ENCODE measurements at regions not wholly inside any gene's neighbourhood (a gene's known extent, or its start where the extent isn't known, plus 50 kb on each side); places are given as distances from the start of the nearest gene placed in this dataset.
A peak's percentile ranks its signal among the peaks of the same experiment; 100 is the strongest.
"Not testable (repeated sequence)": the region's sequence is repeated elsewhere in the genome, so short reads cannot be mapped to it uniquely, and the experiment has no call there.

DNA sequence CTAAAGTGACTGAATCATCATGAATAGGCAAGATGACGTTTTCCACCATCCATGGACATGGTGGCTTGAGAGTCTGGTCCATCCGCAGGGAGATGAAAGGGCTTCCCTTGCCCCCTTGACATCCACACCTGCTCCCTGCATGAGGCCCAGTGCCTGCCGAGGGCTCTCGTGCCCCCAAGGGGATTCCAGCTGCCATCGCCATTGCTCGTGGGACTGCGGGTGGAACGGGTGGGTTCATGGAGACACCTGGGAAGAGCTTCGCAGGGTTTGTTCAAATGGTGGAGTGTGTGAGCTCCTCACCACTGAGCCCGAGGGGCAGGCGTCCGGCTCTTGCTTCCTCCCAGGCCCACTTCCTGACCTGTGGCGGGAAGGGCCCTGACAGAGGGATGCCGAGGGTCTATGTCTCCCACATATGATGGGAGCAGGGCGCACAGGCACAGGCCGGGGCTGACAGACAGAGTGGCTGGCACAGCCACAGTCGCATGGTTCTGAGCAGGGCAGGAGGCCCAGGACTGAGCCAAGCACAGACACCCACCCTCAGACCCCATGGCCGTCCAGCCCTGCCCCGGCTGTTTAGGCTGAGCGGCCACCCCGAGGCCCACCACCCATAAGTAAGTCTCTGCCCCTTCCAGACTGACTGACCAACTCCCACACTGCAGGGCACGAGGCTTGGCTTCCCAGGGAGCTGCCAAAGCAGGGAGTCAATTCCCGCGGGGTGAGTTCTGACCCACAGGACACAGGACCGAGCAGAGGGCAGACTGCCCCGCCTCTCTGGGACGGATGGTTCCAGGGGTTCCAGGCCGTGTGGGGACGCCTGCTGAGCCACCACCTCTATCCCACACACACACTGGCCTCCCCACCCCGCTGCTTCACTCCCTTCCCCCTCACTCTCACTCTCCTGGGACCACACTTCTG is 70.0 kb upstream of the PPP1R26 start (continued):
- TF ChIP-seq, protein P1, sequence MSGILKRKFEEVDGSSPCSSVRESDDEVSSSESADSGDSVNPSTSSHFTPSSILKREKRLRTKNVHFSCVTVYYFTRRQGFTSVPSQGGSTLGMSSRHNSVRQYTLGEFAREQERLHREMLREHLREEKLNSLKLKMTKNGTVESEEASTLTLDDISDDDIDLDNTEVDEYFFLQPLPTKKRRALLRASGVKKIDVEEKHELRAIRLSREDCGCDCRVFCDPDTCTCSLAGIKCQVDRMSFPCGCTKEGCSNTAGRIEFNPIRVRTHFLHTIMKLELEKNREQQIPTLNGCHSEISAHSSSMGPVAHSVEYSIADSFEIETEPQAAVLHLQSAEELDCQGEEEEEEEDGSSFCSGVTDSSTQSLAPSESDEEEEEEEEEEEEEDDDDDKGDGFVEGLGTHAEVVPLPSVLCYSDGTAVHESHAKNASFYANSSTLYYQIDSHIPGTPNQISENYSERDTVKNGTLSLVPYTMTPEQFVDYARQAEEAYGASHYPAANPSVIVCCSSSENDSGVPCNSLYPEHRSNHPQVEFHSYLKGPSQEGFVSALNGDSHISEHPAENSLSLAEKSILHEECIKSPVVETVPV (CRISPR knock-in tag; IDR thresholded peaks at IDR 0.05): no peak

DNA sequence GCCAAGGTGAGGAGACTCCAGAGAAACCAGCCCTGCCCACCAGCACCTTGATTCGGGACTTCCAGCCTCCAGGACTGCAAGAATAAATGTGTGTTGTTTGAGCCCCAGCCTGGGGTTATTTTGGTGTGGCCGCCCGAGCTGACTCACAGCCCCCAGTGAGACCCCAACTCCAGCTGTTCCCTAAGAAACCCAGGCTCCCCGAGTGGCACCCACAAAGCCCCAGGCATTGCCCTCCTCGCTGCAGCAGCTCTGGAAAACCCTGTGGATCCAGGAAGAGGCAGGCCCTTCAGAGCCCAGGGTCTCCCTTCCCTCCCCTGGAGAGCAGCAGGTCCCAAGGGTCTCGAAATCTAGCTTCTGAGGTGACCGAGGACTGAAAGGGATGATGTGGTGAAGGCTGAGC is 69.2 kb upstream of the PPP1R26 start:
- ATAC-seq: no peak
- no peak for TF ChIP-seq ISL1 (CRISPR knock-in tag; IDR thresholded peaks at IDR 0.05)
- TF ChIP-seq, protein P2, sequence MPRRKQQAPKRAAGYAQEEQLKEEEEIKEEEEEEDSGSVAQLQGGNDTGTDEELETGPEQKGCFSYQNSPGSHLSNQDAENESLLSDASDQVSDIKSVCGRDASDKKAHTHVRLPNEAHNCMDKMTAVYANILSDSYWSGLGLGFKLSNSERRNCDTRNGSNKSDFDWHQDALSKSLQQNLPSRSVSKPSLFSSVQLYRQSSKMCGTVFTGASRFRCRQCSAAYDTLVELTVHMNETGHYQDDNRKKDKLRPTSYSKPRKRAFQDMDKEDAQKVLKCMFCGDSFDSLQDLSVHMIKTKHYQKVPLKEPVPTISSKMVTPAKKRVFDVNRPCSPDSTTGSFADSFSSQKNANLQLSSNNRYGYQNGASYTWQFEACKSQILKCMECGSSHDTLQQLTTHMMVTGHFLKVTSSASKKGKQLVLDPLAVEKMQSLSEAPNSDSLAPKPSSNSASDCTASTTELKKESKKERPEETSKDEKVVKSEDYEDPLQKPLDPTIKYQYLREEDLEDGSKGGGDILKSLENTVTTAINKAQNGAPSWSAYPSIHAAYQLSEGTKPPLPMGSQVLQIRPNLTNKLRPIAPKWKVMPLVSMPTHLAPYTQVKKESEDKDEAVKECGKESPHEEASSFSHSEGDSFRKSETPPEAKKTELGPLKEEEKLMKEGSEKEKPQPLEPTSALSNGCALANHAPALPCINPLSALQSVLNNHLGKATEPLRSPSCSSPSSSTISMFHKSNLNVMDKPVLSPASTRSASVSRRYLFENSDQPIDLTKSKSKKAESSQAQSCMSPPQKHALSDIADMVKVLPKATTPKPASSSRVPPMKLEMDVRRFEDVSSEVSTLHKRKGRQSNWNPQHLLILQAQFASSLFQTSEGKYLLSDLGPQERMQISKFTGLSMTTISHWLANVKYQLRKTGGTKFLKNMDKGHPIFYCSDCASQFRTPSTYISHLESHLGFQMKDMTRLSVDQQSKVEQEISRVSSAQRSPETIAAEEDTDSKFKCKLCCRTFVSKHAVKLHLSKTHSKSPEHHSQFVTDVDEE (CRISPR knock-in tag; IDR thresholded peaks at IDR 0.05): no peak

DNA sequence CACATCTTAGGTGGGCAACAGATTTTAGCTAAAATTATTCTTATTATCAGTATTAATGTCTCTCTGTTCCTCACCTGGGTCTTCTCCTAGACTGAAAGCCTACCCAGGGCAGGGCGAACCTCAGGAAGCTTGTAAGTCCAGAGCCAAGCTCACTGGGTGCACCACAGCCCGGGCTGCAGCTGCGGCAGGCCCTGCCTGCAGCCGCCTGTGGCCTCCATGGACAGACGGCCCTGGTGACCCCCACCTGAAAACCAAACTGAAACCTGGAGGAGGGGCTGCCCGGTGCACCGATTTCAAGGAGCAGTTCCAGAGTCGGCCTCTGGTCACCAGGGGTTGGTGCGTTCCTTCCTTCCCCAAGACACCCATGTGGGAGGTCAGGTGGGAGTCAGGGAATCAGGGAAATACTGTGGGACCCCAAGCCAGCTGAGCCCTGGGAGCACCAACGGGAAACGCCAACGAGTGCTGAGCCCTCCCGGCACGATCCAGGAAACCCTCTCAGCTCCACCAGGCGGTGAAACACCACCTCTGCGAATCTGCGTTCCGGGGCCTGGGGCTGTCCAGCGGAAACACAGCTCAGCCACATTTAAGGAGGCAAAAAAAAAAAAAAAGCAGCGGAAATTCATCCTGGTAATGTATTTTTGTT is 68.6 kb upstream of the PPP1R26 start:
- ATAC-seq: no peak
- TF ChIP-seq ZNF8 (CRISPR knock-in tag; IDR thresholded peaks at IDR 0.05): no peak
- no peak for TF ChIP-seq OSR1 (CRISPR knock-in tag; IDR thresholded peaks at IDR 0.05)
- TF ChIP-seq, protein P3, sequence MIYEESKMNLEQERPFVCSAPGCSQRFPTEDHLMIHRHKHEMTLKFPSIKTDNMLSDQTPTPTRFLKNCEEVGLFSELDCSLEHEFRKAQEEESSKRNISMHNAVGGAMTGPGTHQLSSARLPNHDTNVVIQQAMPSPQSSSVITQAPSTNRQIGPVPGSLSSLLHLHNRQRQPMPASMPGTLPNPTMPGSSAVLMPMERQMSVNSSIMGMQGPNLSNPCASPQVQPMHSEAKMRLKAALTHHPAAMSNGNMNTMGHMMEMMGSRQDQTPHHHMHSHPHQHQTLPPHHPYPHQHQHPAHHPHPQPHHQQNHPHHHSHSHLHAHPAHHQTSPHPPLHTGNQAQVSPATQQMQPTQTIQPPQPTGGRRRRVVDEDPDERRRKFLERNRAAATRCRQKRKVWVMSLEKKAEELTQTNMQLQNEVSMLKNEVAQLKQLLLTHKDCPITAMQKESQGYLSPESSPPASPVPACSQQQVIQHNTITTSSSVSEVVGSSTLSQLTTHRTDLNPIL (CRISPR knock-in tag; IDR thresholded peaks at IDR 0.05; ENCODE audit: low read depth): no peak
- TF ChIP-seq, protein P2 (CRISPR knock-in tag; IDR thresholded peaks at IDR 0.05): no peak
- TF ChIP-seq CSDC2 (CRISPR knock-in tag; IDR thresholded peaks at IDR 0.05): no peak
- no peak for TF ChIP-seq ZNF565 (CRISPR knock-in tag; conservative IDR thresholded peaks at IDR 0.05; ENCODE audit: low read depth)

DNA sequence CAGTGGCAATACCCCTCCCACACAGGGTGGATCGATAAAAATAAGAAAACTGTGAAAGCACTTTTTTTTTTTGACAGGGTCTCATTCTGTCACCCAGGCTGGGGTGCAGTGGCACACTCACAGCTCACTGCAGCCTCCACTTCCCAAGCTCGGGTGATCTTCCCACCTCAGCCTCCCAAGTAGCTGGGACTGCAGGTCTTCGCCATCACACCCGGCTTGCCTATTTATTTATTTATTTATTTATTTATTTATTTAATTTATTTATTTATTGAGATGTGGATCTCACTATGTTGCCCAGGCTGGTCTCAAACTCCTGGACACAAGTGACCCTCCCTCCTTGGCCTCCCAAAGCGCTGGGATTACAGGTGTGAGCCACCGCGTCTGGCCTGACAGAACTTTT is 68.0 kb upstream of the PPP1R26 start:
- ATAC-seq: not testable (repeated sequence)

DNA sequence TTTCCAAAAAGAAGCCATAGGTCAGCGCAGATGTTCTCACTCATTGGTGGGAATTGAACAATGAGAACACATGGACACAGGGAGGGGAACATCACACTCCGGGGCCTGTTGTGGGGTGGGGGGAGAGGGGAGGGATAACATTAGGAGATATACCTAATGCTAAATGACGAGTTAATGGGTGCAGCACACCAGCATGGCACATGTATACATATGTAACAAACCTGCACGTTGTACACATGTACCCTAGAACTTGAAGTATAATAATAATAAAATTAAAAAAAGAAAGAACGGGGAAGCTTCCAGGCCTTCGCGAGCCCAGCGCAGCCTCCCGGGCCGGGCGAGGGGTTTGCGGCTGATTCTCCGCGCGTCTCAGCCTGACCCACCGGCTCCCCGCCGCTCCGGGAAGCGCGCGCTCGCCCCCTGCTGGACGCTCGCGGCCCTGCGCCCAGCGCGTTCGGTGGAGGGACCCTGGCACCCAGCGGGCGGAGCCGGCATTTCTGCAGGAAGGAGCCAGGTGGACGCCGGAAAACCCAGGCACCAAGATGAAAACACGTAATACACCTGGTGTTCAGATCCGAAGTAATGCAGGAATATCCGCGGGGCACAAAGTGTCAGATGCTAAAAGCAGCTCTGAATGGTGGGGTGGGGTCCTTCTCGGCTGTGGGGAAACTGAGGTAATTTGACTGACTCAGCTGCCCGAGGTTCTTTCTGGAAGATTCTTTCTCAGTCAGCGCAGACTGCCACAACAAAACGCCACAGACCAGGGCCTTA is 67.1 kb upstream of the PPP1R26 start:
- peak; percentile 98 for ATAC-seq

DNA sequence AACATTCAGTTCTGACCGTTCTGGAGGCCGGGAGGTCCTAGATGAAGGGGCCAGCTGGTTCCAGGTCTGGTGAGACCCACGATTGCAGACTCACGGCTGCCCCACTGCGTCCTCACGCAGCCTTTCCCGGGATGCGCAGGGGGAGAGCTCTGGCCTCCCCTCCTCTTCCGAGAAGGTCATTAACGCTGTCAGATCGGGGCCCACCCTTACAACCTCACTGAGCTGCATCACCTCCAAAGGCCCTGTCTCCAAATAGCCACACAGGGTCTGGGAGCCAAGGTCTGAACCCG is 66.6 kb upstream of the PPP1R26 start:
- no peak for TF ChIP-seq ISL1 (CRISPR knock-in tag; IDR thresholded peaks at IDR 0.05)
- no peak for TF ChIP-seq ARNTL (CRISPR knock-in tag; IDR thresholded peaks at IDR 0.05; ENCODE audit: borderline replicate concordance, low read depth)
- TF ChIP-seq, protein P4, sequence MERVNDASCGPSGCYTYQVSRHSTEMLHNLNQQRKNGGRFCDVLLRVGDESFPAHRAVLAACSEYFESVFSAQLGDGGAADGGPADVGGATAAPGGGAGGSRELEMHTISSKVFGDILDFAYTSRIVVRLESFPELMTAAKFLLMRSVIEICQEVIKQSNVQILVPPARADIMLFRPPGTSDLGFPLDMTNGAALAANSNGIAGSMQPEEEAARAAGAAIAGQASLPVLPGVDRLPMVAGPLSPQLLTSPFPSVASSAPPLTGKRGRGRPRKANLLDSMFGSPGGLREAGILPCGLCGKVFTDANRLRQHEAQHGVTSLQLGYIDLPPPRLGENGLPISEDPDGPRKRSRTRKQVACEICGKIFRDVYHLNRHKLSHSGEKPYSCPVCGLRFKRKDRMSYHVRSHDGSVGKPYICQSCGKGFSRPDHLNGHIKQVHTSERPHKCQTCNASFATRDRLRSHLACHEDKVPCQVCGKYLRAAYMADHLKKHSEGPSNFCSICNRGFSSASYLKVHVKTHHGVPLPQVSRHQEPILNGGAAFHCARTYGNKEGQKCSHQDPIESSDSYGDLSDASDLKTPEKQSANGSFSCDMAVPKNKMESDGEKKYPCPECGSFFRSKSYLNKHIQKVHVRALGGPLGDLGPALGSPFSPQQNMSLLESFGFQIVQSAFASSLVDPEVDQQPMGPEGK (CRISPR knock-in tag; IDR thresholded peaks at IDR 0.05; ENCODE audit: borderline replicate concordance): no peak
- no peak for TF ChIP-seq PPARA (CRISPR knock-in tag; IDR thresholded peaks at IDR 0.05; ENCODE audit: borderline replicate concordance)
- no peak for TF ChIP-seq GLIS3 (CRISPR knock-in tag; IDR thresholded peaks at IDR 0.05)
- TF ChIP-seq, protein P3 (CRISPR knock-in tag; IDR thresholded peaks at IDR 0.05; ENCODE audit: low read depth): no peak
- no peak for TF ChIP-seq SNAI2 (CRISPR knock-in tag; IDR thresholded peaks at IDR 0.05)
- TF ChIP-seq TCF4 (CRISPR knock-in tag; IDR thresholded peaks at IDR 0.05; ENCODE audit: borderline replicate concordance): no peak
- ATAC-seq: no peak

Data from SK-N-SH treated with all-trans-retinoic acid at 6 μM for 48 hours (cell line).